HG02759 (cell line): ENCODE measurements at regions not wholly inside any gene's neighbourhood (a gene's known extent, or its start where the extent isn't known, plus 50 kb on each side); places are given as distances from the start of the nearest gene placed in this dataset.
"Not testable (repeated sequence)": the region's sequence is repeated elsewhere in the genome, so short reads cannot be mapped to it uniquely, and the experiment has no call there.

Experiments
- ATAC-seq: cut with Tn5 transposase; IDR thresholded peaks from one replicate; pipeline ENCODE4 v1.9.1; 2021; ENCODE audit warnings: mild to moderate bottlenecking, moderate library complexity; ENCODE audit not compliant: unreplicated experiment

DNA sequence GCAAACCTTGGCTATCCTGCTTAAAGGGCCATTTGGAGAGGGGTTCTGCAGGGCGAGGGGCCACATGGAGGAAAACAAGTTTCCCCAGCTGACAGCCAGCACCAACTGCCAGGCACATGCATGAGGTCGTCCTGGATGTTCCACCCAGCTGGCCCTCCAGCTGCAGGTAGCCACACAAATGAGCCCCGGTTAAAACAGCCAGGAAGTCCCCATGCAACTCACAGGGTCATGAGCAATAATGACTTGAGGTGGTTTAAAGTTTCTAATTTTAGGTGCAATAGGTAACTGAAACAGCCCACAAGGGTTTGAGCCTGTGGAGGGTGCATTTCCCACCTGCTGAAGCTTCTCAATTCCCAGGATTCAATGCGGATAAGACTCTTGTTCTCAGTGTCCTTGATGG, 160.8 kb upstream of the CCZ1B start:
- not testable (repeated sequence) for ATAC-seq

- ATAC-seq: not testable (repeated sequence)
These were observed 162.5 kb upstream of the CCZ1B start for GRCh38 chr7:6988608-6989007.

DNA sequence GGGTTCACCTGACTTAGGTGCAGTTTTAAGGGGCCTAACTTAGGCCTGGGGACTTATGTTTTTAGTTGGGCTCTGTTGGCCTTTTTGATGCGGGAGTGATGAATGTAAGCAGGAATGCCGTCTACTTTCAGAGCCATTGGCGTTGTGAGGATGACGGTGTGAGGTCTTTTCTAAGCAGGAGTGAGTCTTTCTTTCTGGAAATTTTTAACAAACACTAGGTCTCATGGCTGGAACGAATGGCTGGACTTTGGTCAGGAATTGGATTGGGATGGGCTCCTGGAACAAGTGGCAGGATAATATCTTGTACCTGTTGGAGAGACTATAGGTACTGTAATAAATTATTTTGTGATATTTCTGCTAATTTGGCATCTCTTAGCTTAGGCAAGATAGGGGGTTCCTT, 163.9 kb upstream of the CCZ1B start:
- not testable (repeated sequence) for ATAC-seq

- ATAC-seq: not testable (repeated sequence)
These were observed 164.5 kb upstream of the CCZ1B start for GRCh38 chr7:6990426-6991152.

- not testable (repeated sequence) for ATAC-seq
These were observed 165.1 kb upstream of the CCZ1B start for GRCh38 chr7:6991169-6991611.

GRCh38 chr7:6991686-6992085, 165.6 kb upstream of the CCZ1B start:
- ATAC-seq: not testable (repeated sequence)

GRCh38 chr7:6992133-6992532, 166.1 kb upstream of the CCZ1B start:
- not testable (repeated sequence) for ATAC-seq

DNA sequence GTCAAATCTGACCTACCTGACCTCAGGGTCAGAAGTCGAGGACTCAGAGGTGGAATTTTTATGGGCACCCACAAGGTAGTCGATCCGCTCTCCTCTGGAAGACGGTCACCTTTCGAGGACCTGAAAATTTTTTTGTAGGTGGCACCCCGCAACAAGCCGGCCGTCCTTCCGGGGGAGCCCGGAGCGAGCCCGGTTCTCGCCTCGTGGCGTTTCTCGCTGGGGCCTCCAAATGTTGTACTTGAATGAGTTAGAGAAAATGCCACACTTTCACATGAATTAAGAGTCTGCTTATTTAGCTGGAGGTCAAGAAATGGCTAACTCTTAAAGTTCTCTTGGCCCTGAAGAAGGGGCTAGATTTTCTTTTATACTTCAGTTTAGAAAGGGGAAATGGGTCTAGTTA, 169.0 kb upstream of the CCZ1B start:
- not testable (repeated sequence) for ATAC-seq

DNA sequence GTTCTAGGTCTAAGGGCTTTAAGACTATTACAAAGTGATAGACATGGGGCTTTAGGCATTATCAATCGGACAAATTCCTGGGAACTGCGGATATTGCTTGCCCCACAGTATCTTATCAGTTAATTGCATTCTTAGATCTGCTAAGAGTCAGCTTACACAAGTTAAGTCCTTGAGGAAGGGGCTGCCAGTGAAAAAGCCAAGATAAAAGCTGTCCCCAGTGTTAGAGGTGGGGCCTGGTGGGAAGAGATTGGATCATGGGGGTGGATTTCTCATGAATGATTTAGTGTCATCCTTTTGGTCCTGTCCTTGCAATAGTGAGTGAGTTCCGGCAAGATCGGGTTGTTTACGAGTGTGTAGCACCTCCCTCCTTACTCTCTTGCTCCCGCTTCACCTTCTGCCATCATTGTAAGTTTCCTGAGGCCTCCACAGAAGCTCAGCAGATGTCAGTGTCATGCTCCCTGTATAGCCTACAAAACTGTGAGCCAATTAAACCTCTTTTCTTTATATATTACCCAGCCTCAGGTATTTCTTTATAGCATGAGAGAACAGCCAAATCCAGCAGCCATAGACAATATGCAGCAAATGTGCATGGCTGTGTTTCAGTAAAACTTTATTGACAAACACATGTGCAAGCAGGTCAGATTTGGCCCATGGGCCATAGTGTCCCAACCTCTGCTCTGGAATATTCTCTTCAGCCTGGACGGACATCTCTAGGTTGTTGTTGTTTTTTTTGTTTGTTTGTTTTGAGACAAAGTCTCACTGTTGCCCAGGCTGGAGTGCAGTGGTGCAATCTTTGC, 169.6 kb upstream of the CCZ1B start:
- ATAC-seq: not testable (repeated sequence)

DNA sequence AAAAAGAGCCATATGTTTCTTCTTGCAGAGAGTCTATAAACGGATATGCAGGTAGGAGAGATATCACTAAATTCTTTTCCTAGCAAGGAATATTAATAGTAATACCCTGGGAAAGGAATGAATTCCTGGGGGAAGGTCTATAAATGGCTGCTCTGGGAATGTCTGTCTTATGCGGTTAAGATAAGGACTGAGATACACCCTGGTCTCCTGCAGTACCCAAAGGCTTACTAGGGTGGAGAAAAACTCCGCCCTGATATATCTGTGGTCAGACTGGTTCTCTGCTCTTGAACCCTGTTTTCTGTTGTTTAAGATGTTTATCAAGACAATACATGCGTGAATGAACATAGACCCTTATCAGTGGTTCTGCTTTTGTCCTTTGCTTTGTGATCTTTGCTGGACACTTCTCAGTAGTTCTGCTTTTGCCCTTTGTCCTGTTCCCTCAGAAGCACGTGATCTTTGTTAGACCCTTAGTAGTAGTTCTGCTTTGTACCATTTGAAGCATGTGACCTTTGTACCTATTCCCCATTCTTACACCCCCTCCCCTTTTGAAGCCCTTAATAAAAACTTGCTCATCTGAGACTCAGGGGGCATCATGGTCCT, 173.1 kb upstream of the CCZ1B start:
- ATAC-seq: not testable (repeated sequence)

- no peak for ATAC-seq
These were observed 176.5 kb upstream of the CCZ1B start for GRCh38 chr7:7002418-7003062.

- no peak for ATAC-seq
These were observed 177.0 kb upstream of the C1GALT1 start for GRCh38 chr7:7005303-7005702.

DNA sequence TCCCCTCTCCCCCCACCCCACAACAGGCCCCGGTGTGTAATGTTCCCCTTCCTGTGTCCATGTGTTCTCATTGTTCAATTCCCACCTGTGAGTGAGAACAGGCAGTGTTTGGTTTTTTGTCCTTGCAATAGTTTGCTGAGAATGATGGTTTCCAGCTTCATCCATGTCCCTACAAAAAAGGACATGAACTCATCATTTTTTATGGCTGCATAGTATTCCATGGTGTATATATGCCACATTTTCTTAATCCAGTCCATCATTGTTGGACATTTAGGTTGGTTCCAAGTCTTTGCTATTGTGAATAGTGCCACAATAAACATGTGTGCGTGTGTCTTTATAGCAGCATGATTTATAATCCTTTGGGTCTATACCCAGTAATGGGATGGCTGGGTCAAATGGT, 176.4 kb upstream of the C1GALT1 start:
- not testable (repeated sequence) for ATAC-seq

DNA sequence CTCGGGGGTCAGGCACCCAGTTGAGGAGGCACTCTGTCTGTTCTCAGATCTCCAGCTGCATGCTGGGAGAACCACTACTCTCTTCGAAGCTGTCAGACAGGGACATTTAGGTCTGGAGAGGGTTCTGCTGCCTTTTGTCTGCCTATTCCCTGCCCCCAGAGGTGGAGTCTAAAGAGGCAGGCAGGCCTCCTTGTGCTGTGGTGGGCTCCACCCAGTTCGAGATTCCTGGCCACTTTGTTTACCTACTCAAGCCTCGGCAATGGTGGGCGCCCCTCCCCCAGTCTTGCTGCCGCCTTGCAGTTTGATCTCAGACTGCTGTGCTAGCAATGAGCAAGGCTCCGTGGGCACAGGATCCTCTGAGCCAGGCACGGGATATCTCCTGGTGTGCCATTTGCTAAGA, 171.1 kb upstream of the C1GALT1 start:
- not testable (repeated sequence) for ATAC-seq

DNA sequence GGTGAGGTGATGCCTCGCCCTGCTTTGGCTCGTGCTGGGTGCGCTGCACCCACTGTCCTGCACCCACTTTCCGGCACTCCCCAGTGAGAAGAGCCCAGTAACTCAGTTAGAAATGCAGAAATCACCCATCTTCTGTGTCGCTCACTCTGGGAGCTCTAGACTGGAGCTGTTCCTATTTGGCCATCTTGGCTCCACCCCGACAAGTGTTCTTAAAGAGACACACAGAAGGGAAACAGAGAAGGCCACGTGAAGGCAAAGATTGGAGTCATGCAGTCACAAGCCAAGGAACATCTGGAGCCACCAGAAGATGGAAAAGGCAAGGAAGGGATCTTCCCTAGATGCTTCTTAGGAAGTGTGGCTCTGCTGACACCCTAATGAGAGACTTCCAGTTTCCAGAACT, 170.6 kb upstream of the C1GALT1 start:
- ATAC-seq: not testable (repeated sequence)

DNA sequence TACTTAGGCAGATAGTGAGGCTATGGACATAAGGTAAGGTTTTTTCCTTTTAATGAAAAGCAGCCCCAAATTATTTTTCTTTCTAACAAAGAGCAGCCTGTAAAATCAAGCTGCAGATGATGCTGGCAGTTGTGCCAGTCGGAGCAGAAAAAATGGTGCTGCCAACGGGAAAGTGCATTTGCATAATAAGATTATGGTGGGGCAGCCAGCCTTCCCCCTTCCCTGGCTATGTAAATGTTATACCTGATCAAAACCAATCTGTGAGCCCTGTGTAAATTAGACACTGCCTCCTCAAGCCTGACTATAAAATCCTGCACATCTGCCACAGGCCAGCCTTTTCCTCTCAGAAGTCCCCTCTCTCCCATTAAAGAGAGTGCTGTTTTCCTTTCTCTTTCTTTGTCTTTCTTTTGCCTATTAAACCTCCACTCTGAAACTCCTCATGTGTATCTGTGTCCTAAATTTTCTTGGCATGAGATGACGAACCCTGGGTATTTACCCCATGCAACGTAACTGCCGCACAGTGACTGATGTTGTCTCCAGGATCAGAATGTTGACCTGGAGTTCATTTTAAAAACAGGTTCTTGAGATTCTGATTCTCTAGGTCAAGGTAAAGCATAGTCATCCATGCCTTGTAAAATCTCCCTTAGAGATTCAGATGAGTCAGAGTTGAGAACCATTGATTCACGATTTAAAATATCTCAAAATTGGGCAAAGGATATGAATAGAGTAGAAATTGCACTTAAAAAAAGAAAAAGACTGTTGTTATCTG, 167.3 kb upstream of the C1GALT1 start:
- ATAC-seq: no peak

DNA sequence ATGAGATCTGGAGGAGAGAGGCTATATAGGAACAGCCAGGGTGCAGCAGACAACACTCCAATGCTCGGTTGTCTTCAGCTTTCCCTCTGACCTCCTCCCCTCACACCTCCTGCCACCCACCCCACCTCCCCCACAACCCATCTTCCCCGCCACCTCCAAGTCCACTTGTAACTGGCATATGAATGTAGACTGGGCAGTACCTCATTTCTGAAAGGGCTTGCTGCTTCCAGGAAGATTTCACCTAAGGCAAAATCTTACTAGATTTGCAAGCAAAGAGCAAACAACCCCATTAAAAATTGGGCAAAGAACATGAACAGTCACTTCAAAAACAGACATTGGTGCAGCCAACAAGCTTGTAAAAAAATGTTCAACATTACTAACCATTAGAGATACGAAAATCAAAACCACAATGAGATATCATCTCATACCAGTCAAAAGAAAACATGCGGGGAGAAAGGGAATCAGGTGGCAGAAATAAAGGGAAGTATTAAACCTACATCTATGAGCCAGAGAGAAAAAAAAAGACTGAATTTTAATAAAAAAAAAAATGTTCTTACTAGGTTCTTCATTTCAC, 164.6 kb upstream of the C1GALT1 start:
- no peak for ATAC-seq

DNA sequence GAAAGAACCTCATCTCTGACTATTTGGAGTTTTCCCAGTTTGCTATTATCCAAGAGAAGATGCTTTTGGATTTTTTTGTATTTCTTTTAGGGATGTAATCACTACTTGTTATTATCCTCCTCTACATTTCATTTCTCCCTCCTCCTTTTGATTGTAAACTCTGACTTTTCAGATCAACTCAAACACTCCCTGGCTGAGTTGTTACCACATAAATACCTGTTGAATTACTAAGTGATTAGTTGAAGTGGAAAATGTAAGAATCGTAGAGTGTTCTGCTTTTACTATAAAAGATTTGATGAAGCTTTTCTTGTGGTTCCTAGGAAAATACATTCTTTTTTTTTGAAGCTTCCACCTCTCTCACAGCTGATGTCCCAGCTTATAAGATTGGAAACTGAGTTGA, 164.1 kb upstream of the C1GALT1 start:
- no peak for ATAC-seq

- no peak for ATAC-seq
These were observed 150.1 kb upstream of the C1GALT1 start for GRCh38 chr7:7032221-7032620.

DNA sequence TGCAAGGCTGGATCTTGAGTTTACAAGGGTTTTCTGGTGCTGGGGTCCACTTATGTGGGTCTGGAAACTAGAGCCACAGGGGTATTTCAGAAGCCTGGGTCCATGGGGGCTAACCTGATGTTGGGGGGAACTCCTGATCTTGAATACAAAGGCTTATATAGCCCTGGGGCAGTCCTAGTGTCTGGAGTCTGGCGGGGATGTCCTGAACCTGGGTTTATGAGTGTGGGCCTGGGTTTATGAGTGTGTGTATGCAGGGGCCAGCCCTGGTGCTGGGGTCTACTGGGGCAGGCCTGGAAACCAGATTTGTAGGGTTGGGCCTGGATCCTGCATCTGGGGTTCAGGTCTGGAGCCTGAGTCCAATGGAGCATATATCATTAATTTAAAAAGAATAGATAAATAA, 146.5 kb upstream of the C1GALT1 start:
- ATAC-seq: no peak
